Activated CD8-positive, alpha-beta memory T cell treated with anti-CD3 and anti-CD28 coated beads for 1 hour (primary cell): ENCODE measurements at regions not wholly inside any gene's neighbourhood (a gene's known extent, or its start where the extent isn't known, plus 50 kb on each side); places are given as distances from the start of the nearest gene placed in this dataset.

Experiments used
- DNase-seq, 2 donors: peaks; one replicate each; pipeline ENCODE4 v3.0.0-alpha.2; 2020; ENCODE audit warnings: low read depth in 1 of 2; ENCODE audit errors: extremely low read depth in 1 of 2

DNA sequence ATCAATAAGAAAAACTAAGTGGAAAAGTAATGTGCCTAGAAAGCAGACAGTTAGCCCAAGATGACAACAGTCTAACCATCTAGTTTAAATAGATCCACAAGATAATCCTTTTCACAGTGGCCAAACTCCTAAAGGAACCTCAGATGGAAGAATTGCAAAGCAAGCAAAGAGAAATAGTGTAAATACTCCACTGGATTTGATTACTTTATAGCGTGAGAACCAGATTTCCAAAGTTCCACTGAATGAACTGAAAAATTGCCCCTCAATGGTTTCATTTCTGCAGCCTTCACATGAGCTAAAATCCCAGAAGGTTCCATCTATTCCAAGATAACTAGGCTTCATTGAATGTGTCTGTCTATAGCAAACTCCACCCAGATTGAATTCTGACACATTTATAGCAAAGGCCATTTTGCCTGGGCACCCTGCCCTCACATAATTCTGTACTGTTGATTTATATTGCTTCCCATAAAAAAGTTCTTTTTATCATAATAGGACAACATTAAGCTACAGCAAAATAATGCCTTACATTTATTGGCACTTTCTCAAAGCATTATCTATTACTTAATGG is 129.7 kb upstream of the THBS1 start:
- DNase-seq, result no peak

DNA sequence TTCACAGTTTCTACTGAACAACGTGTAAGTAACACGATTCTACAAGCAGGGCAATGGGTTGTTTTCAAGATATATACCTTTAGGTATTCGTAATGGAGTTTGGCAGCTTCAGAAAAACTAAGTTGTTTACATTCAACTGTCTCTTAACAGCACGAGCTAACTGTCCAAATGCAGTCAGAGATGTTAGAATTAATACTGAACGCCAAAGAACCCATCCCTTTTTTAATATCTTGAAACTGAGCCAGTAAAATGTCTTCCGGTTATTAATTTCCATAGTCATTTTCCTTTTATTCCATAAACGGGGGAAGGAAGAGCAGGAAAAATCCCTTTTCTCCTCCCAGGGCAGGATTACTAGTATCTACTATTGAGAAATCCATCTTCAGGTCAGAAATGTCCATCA is 129.0 kb upstream of the THBS1 start:
- DNase-seq, result no peak

DNA sequence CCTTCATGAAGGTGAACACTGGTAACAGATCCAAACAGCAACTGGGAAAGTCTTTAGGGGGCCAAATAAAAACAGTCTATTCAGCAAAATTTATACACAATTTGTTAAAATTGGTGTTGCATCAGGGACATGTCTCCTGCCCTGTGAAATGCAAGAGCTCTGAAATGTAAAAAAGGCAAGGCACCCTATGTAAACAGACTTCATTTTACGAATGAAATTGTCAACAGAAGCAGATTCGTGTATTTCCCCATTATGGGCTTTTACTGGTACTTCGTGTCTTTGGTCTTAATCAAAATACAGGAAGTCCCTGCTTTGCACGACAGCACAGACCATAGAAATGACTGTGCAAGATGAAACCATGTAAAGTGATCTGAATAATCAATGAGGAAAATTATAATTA is 127.3 kb upstream of the THBS1 start:
- no peak for DNase-seq

DNA sequence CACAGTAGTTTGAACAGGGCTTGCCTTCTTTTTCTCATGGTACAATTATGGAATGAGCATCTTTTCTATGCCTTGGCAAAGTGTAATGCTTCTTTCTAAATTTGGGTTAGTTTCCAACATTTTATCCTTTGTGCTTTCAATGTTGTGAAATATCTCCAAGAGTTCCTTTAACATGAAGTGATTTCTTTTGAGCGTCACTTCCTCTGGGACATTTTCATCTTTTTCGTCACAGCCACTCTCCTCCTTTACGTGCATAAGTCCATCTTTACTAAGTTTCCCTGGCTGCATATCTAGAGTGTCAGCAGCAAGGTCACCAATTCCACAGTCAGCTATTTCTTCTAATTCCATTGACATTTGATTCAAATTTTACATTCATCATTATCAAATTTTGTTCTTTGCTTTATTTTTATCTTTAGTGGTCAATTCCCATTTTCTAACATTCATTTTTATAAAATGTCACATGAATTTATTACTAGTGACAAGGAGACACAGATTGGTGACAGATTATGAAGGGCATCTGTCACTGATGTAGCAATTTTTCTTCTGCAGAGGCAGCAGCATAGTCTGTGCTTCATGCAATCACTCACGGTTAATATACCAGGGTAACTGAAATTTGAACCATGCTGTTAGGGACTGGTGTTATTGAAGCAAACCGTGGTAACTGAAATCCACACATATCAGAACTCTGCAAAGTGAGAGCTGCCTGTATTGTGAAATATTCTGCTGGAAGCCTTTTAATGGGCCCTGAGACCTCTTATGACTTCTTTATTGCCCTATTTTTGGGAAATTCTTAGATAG is 126.5 kb upstream of the THBS1 start:
- DNase-seq, result no peak

DNA sequence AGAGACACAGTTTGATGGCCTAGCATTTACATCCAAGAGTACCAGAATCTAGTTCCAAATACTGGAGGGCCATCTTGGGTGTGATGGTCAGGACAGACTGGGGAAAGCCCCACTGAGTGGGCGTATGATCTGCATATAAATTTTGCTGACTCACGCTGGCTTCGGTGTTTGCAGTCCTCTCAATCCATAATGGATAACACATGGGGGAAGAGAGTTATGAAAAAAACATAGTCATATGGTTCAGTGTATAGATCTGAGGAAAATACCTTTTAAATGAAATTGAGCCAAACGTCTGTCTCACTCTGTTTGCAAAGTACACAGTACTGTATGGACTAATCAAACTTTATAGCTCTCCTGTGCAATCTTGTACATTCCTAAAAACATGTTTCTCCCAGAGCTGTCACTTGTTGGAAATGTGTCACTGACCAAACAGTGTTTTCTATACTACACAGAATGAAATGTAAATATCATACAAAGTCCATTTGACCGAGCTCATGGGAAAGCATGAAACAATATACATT is 125.3 kb upstream of the THBS1 start:
- DNase-seq, result no peak

DNA sequence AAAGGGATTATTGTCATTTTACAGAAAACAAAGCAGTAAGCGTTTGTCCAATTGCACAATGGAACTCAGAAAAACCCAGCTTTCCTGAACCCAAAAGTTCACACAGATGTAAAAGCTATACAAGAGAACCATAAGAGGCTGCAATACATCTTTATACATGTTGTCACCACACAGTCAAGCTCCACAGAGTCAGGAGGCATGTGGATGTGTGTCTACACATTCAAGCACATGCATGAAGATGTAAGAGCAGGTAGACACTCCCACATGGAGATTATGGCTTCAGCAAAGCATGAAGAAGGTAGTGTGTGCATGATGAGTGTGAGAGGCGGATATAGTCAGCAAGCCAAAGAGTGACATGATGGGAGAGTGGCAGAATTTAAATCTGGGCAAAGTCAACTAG is 124.7 kb upstream of the THBS1 start:
- no peak for DNase-seq

DNA sequence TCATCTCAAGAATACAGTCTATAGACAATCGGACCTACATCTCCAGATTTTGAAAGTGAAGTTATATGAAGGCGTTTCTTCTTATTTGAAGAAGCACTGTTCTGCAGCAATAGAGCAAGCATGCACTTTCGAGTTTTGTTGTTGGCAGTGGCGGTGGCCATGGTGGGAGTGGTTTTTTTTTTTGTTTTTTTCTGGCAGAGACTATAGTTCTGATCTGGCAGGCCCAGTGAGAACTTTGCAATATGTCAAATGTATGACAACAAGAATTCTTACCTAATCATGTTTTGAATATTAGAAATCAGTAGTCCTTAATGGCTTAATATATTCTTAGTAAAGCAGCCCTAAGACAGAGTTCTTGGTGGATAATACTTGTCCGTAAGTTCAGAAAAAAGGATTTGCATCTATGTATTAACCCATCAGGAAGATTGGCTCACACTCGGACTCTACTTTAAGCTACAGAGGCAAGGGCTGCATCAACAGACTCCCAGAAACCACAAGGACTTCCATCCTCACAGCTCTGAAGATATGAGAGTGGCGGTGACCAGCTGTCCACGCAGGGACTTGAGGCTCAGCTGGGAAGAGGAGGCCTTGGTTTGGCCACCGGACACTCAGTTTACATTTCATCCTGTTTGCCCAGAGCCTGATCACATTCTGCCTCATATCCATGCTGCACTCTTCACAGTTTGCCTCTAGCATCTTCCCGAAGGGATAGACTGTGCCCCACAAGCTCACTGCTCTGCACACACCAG is 124.1 kb upstream of the THBS1 start:
- no peak for DNase-seq

DNA sequence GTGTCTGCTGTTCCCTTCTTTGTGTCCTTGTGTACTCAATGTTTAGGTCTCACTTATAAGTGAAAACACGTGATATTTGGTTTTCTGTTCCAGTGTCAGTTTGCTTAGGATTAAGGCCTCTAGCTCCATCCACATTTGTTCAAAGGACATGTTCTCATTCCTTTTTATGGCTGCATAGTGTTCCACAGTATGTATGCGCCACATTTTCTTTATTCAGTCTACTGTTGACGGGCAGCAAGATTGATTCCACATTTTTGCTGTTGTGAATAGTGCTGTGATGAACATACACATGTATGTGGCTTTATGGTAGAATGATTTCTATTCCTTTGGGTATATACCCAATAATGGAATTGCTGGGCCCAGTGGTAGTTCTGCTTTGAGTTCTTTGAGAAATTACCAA is 122.7 kb upstream of the THBS1 start:
- DNase-seq, result no peak

DNA sequence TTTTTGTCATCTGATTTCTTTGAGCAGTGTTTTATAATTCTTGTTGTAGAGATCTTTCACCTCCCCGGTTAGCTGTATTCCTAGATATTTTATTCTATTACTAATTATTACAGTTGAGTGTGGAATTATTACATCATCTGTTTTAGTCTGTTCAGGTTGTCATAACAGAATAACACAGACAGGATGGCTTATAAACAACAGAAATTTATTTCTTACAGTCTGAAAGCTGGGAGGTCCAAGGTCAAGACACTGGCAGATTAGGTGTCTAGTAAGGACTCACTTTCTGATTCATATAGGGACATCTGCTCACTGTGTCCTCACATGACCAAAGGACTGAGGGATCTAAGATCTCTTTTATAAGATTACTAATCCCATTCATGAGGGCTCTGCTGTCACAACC is 121.3 kb upstream of the THBS1 start:
- no peak for DNase-seq

DNA sequence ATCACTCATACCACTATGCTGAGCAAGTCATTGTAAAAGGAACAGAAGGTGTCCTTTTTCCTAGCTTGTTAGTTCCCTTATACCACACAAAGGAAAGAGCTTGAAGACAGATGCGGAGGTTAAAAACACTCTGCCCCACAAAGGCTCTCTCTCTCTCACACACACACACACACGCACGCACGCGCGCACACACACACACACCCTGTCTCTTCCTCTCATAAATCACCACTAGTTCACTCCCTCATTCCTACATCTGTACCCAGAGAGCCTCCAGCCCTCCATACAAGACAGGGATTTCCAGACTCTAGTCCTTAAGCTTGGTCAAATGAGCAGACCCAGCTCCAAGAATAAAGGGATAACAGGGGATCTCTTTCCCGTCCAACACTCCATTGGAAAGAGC is 120.1 kb upstream of the THBS1 start:
- DNase-seq, result no peak

DNA sequence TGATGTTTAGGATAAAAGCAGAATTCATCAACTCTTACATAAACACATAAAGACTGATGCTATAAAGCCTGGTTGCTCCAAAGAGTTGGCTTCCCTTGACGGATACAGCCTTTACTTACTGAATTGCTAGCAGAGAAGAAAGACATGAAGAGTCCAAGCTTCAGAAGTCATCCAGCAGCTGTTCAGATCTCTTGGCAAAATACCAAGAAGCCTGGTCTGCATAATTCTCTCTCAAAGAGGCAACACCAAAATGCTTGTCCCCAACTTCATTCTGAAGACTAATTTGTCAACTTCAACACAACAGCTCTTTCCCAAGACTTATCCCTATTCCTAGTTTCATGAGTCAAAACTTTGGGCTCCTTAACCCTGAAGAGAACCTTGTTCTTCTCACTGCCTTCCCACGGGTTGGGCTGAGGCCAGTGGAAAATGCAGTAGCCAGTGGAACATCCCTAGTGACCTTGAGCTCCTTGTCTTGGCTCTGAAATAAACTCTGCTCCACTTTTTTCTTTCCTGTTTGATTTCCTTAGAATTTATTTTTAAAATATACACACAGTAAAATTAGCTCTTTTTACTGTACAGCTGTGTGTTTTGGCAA is 119.2 kb upstream of the THBS1 start:
- no peak for DNase-seq

DNA sequence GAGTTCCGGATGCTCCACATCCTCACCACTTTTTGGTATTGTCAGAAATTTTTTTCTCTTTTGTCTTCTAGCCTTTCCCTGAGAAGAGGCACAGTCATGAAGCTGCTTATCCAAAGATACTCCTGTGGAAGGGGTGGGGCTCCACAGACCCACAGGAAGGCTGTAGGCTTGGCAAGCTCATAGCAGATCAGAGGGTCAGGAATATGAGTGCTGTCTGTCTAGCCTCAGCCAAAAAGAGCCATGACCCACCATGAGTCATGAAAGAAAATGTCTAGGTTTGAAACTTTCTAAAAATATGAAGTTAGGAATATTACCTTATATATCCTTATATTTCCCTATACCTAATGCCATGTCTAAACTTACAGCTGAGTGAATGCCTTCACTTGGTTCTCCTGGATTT is 118.2 kb upstream of the THBS1 start:
- DNase-seq, result no peak

DNA sequence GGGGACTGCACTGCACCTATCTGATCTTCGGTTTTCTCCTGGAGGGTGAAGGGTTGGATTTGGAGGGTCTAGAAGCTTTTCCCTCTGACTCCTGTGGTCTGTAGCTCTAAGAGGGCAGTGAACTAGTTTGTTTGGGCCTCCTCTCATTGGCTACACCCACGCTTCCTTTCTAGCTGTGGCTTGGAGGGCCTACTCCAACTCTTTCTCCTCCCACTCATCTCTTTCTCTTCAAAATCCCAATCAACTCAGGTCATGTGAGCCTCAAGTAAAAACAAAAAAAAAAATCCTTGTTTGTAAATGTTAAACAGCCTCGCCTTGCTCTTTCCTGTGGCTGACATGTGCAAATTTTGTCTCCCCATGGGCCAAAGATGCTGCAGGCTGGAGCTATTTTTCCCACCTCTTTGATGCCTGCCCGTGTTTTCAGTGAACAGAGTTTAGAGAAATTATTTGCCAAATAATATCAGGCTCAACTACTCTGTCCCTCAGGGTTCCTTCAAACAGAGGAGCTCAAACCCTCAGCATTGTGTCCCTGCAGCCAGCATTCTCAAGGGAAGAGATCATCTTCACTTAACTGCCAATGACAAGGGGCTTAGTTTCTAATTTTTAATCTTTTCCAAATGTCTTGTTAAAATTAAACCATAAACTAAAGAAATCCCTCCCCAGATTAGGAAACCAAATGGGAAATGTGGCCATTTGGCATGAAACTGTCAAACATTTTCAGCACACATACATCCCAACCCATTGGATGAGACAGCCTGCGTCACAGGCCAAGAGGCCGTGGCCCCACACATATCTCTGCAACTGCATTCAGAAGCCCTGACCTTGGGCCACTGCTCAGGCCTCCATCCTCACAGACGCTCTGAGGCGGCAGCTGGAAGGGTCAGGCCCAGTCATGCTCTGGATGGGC is 114.8 kb upstream of the THBS1 start:
- no peak for DNase-seq

DNA sequence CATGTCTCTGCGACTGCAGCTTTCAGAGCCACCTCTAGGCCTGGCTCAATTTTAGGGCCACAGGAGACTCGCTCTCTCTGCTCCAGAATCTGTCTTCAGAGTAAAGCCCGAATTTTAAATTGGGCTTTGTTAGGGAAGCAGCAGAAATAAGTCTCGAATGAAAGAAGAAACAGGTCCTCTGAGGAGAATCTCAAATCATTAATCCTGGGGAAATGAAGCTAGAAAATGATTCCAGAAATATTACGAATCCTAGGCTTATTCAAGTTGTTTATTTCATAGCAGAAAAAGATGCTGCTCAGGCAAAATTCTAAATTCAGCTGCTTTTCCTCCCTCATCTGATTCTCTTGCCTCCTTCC is 114.2 kb upstream of the THBS1 start:
- DNase-seq, result no peak

DNA sequence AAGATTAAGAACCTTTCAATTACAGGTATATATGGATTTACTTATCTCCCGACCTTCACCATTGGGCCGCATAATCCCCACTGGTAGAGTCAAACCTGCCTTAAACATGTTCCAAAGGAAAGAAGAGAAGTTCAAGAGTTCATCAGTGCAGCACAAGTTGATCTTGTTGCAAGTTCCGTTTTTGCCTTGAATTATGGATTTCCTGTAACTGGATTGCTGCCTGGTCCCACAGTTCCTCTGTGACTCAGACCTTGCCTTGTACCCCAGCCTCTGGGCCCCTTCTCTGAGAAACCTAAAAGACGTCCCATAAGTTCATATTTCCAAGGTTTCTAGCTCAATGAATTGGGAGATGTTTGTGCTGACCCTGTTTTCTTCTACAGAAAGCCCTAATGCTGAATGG is 112.5 kb upstream of the THBS1 start:
- no peak for DNase-seq

DNA sequence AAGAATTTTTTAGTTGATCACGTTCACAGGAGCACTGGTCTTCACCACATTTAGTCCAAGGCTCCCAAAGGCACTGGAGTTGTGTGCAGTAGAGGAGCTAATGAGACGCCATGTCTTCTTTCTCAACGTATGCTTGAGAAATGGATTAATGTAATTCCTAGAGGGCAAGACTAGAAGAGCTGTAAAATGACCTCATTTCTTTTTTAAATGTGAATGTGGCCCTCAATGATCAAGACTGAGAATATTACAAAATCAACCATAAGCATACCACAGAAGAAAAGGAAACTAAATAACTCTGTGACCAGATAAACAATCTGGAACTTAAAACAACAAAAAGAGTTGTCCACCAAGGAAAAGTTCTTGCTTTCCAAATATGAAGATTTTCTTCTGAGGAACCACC is 112.1 kb upstream of the THBS1 start:
- DNase-seq, result no peak

DNA sequence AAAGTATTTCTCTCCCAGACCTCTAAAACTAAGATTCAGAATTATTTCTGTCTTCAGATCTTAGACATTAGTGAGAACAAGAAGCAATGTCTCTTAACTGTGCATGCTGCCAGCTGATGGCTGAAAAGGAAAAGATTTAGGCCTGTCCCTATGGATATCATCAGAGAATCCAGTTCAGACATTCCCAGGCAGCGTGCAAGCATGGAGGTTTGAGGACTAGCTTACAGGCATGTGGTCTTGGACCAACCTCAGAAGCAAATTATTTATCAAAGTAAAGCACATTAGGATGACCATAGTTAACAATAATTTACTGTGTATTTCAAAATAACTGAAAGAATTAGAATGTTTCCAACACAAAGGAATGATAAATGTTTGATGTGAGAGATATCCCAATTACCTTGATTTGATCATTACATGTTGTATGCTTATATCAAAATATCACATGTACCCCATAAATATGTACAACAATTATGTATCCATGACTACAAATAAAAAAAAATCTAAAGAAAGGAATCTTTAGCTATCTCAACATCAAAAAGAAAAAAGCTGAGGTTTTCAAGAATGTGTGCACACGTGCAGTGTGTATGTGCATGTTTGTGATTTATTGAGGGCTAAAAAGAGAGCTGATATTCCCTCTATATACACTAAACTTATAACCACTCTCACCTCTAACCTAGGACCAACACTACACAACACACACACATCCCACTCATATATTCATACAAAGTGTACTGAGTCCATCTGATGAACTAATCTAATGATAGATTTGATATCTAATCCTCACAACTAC is 108.9 kb upstream of the THBS1 start:
- no peak for DNase-seq

DNA sequence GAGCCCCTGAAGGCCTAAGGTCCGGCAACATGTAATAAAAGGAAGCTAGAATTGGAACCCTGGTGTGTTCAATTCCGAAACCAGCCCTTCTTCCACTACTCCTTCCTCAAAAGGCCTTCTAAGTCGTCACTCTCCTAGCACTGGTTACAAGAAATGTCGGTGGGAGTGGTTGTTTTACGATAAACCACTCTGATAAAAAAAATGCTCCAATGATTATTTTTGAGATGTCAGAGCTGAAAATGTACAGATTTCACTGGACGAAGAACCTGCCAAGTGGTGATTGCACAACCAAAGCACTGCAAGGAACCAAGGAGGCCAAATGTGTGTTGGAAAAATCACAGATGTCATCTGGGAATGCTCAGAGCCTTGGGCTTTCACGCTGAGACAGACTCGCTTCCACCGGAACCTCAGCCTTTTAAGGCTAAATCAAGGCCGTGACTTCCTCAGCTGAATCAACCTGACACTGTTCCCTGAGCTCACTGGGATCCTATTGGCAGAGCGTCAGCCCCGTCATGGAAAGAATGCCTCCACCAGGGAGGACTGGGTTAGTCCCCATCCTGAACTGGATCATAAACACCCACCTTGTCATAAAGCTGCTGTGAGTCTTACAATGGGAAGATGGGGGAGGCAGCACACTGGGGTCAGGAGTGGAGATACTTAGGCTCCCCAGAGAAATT is 108.1 kb upstream of the THBS1 start:
- no peak for DNase-seq

DNA sequence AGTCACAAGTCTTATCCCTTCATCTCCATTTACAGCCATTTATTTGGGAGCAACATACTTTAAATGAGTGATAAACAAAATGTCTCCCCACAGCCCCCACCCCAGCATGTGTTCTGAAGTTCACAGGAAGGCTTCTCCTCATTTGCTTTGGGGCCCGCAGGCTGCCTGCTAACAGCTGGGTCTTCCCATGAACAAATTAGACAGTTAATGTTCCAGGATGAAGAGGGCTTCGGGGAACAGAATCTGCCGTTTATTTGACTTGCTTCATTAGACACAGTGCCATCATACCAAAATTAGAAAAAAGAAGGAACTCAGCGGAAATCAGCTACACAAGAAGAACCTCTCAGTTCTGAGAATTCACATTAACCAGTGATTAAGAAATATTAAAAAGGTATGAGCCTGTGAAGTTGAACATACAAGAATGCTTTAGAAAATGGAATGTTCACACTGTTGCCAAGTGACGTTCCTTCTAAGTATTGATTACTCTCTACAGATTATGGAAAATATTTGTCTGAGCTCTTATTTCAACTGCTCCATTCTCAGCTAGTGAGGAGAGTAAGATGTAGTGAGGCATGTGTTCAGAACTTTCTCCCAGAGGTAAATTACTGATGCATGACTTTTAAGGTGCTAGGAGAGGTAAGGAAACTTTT is 107.5 kb upstream of the THBS1 start:
- DNase-seq, result no peak
